SH-SY5Y (cell line): ENCODE measurements at regions not wholly inside any gene's neighbourhood (a gene's known extent, or its start where the extent isn't known, plus 50 kb on each side); places are given as distances from the start of the nearest gene placed in this dataset.

Experiments used
- GATA2 ChIP-seq: IDR thresholded peaks from 2 replicates; pipeline ENCODE4 v1.6.1; 2011; ENCODE audit warnings: mild to moderate bottlenecking, low read depth, low read length
- GATA3 ChIP-seq: IDR thresholded peaks from 2 replicates; pipeline ENCODE4 v1.6.1; 2011; ENCODE audit warnings: low read depth, mild to moderate bottlenecking, low read length, moderate library complexity

GRCh38 chr13:109974354-109974753 lies 188.0 kb upstream of the IRS2 start:
- TF ChIP-seq GATA2 (no peak), GATA3 (no peak)
